ENCODE measurements at regions not wholly inside any gene's neighbourhood (a gene's known extent, or its start where the extent isn't known, plus 50 kb on each side); places are given as distances from the start of the nearest gene placed in this dataset.
"Not testable (repeated sequence)": the region's sequence is repeated elsewhere in the genome, so short reads cannot be mapped to it uniquely, and the experiment has no call there.

DNA sequence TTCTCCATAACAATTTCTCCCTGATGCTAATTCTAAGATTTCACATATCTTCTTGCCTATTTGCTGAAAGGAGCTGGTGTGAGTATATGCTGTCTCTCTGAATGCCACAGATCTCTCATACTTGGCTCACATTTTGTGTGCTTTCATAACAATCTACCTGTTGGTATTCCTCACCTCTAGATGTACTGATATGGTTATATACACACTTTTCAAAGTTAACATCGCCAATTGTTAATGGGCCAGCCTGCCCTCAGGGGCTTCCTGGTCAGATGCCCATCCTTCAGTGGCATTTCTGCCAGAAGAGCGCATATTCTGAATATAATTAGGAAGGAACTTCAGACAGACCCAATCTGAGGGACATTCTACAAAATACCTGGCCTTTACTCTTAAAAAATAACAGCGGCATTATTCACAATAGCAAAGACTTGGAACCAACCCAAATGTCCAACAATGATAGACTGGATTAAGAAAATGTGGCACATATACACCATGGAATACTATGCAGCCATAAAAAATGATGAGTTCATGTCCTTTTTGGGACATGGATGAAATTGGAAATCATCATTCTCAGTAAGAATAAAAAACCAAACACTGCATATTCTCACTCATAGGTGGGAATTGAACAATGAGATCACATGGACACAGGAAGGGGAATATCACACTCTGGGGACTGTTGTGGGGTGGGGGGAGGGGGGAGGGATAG, 123.9 kb upstream of the FAT1 start:
- DNase-seq: not testable (repeated sequence)

GRCh38 chr4:186848437-186848836, 124.8 kb upstream of the FAT1 start:
- DNase-seq: no peak

DNA sequence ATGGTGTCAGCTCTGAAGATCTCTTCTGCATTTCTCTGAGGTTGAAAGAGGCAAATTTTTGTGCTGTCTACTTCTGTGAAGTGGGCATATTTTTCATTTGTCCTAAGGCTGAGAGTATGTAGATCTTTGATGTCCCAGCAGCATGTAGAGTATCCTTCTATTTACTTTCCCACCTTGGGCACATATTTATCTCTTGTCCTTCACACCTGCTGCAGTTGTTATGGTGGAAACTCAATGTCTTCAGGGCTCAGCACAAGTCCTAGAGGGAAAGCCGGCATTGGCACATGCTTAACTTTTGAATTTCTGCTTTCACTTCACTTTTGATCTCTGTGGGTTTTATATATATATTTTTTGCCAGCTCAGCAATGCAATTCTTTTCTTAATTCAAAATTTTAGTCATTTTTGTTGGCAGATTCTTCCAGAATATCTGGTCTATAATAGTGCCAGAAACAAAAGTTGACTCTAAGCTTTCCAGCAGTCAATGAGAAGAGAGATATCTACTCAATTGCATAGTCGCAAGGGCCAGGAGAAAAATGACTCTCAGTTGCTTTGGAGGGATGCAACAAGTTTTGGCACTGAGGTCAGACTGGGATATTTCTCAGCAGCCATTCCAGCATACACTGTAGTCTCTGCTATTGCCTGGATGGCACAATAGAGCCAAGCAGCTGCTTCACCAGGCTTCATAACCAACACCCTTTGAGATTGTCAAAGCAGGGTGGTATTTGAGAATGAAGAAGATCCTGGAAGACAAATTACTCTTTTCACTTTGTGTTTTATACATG, 127.8 kb upstream of the FAT1 start:
- no peak for DNase-seq

- no peak for DNase-seq
These were observed 128.4 kb upstream of the FAT1 start for GRCh38 chr4:186852073-186852420.

- no peak for DNase-seq
These were observed 129.3 kb upstream of the FAT1 start for GRCh38 chr4:186852964-186853391.

- no peak for DNase-seq
These were observed 130.6 kb upstream of the FAT1 start for GRCh38 chr4:186854256-186854655.

DNA sequence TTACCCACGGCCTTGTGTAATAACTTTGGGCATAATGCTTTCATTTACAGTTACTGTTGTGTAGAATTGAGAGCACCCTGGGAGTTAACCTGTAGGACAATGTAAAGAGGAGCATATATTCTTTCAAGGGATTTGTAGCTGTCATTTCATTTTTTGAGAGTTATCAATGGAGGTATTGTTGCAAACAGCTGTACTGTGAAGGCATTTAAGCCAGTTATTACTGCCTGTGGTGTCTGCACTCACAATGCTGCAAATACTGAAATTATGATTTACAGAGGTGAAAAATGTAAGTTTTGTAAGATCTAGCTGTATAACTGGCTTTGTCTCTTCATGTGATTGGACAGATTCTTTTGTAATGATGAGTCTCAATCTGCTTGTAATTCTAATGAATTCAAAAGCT, 131.5 kb upstream of the FAT1 start:
- DNase-seq: no peak

DNA sequence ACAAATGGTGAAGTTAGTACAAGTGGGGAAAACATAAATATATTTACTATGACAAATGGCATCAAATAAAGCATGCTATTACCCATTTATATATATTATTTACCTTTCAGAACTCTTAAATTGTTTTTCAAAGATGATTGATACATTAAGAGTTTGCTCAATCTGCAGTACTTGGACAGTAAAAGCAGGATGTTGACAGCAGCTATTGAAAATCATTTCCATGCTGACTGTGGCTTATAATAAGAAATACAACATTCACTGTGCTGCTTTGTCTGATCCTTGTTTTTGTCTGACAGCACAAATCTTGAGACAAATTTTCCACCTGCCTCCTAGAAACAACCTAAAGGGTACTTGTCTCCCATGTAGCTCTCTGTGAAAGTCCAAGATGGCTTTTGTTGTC, 134.1 kb upstream of the FAT1 start:
- DNase-seq: no peak

DNA sequence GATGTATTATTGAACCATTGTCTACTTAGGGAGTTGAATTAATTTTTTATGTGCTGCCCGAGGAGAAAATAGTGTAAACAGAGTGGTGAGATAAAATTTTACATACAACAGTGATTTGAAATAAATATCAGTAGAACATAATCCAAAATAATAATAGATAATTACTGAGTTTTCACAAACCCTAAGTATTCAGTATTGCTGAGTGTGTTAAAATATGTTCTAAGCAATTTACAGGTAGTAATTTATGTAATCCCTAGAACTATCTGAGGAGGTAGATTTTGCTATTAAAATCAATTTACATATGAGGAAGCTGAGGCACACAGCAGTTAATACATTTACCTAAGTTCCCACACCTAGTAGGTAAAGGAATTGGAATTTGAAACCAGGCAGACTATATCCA, 134.7 kb upstream of the FAT1 start:
- DNase-seq: no peak

- no peak for DNase-seq
These were observed 135.8 kb upstream of the FAT1 start for GRCh38 chr4:186859420-186859819.

DNA sequence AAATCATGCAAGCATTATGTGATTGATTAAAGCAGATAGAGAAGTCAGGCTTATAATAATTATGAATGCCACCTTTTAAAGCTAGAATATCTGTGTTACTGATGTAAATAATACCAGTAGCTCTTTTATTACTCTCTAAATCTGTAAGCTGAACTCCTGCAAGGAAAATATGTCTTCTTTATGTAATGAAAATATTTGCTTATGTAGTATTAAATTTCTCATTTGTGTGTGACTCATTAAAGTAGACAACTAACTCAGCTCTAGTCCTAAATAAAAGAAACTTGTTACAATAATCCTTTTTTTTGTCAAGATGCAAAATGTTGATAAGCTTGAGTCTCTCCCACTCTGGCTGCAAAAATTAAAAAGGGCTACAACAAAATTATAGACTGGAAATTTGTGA, 137.7 kb upstream of the FAT1 start:
- DNase-seq: no peak

DNA sequence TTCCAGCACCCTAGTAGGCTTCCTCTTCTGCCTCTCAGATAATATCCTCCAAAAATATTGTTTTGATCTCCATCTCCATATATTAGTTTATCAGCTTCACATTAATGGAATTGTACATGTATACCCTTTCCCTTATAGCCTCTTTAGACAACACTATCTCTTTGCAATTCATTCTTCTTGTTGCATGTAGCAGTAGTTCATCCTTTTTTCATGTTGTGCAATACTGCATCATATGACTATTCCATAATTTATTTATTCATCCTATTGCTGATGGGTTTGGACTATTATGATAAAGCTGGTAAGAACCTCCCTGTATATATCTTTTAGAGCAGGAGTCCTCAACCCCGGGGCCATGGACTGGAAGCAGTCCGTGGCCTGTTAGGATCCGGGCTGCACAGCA, 148.2 kb upstream of the FAT1 start:
- DNase-seq: no peak

GRCh38 chr4:186873095-186873494, 149.4 kb upstream of the FAT1 start:
- DNase-seq: not testable (repeated sequence)

DNA sequence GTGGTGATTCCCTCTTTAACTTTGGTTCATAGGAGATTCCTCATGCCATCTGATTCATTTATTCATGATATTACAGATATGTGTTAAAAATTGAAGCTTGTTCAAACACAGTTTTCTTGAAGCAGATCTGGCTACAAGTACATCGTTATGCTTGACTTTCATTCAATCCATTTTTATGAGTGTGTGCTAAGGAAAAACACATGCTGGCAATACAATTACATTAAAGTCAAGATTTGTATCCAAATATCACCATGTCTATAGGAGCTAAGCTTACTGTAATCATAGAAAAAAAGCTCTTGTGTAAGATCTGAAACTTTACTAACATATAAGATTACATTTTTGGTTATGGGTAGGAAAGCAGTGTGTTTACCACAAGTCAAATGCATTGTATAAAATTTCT, 151.8 kb upstream of the FAT1 start:
- DNase-seq: no peak

DNA sequence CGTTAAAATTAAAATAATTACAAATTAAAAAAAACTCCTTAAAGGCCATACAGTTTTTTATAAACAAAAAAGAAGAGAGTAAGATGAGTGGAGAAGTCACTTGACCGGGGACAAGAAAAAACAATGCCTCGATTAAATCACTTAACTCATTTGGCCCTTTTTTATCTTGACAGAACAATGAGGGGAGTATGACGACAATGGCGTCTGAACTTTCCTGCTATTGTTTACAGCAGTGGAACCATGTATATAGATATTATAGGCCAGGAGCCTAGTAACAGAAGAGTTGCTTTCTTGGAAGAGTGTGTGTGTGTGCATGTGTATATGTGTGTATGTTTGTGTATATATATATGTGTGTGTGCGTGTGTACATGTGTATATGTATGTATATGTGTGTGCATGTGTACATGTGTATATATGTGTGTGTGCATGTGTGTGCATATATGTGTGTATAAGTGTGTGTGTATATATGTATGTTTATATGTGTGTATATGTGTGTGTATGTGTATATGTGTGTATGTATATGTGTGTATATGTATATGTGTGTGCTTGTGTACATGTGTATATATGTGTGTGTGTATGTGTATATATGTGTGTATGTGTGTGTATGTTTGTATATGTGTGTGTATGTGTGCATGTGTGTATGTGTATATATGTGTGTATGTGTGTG, 153.4 kb upstream of the FAT1 start:
- DNase-seq: no peak

DNA sequence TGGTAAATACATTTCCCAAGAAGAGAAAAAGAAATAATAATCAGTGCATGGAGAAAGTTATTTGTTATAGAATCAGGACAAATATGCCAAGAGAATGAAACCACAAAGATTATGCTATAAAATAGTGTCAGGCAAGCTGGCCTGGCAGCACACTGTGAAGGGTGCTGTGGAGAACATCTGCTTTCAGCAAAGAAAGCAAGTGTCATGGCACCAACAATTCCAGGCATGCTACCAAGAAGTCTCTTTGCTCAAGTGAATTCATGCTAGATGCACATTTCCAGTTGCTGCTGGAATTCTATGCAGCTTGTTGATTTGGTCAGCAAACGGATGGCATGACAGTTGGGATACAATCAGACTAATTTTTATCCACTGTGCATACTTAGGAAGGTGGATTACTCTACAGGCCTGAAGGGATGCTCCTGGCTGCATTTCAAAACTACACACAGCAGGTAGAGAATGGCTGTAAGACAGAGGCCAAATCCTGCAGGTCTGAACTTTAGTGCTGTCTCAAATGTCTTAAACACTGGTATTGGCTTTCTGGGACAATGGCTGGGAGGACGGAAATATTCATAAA, 154.6 kb upstream of the FAT1 start:
- no peak for DNase-seq

DNA sequence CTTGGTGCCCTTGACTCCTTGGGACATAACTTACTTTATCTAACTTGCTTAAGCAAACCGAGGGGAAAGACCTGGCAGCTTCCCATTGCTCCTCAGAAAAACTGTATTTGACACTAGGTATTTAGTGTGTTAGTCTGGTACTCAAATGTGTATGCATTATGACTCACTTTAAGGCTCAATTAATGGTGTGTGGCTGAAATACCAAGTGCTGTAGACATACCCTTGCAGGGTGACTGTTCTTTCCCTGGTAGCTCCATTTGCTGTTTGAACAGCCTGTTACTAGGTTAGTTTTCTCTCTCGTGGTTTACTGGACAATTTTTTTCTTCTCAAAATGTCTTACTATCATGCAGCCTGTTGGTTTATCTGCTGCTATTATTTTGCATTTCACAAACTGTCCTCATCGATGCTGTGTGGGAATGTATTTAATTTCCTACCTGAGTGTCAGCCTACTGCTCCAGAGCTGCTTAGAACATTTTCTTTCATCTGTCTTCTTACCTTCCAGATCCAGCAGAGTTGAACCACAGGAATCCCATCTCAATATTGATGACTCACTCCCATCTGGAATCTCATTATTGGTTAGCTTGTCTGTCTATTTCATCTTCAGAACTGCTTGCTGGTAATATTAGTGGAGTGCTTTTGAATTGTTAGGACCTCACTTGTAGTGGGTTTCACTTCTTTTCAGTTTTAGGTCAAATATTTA, 158.0 kb upstream of the FAT1 start:
- no peak for DNase-seq

GRCh38 chr4:186882293-186882692, 158.6 kb upstream of the FAT1 start:
- no peak for DNase-seq

DNA sequence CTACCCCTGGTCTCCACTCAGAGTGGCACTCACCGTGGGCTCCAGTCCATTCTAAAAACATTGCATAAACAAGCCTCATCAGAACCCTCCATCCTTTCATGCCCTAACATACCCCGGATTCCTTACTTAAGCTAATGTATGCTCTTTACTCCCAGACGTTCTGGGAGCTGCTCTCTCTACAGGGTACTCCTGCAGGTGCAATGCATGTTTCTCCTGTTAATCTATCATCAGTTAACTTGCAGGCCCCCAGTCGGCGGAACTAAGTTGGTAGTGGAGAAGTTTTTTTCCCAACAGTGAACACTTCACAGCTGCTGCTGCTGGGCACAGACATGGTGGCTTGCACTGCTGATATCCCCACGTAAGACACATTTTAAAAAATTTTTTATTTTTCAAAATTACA, 161.6 kb upstream of the FAT1 start:
- no peak for DNase-seq

- DNase-seq: no peak
These were observed 163.1 kb upstream of the FAT1 start for GRCh38 chr4:186886759-186887158.

DNA sequence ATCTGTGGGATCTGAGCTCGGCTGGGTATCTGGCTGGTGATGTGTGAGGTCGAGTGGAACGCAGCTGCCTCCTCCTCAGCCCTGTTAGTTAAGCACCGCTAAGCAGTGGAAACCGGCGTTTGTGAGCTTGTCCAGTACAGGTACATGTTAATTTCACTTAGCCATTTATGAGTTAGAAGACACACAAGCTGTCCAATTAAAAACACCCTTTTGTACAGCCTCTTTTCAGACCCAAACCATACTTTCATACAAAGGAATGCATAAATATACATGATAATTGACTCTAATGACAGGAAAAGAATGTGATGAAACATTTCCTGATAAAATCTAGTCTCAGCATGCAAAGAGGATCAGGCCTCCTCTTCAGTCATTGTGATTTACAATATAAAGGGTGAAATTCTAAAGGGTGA, 163.6 kb upstream of the FAT1 start:
- no peak for DNase-seq

GRCh38 chr4:186887752-186888151, 164.1 kb upstream of the FAT1 start:
- DNase-seq: no peak
